ENCODE measurements at regions not wholly inside any gene's neighbourhood (a gene's known extent, or its start where the extent isn't known, plus 50 kb on each side); places are given as distances from the start of the nearest gene placed in this dataset.

DNA sequence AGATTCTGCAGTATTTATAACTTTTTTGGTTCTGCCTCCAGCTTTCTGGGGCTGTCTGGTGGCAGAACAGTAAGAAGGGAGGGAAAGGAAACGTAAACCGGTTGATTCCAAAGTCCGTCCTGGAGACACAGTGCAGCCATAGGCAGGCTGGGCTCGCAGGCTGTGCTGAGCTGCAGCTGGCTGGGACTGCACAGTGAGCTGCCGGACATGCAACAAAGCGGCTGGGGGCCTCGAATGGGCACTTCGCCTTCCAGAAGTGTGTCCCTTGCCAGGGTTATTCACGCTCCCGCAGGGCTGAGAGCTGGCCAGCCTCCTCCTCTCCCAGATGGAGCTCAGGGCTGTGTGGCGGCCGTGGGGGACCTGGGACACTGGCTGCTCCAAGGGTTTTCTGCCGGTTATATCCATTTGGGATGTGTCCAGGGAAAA lies 78.1 kb upstream of the CD93 start (continued):
- TF ChIP-seq, protein P1, sequence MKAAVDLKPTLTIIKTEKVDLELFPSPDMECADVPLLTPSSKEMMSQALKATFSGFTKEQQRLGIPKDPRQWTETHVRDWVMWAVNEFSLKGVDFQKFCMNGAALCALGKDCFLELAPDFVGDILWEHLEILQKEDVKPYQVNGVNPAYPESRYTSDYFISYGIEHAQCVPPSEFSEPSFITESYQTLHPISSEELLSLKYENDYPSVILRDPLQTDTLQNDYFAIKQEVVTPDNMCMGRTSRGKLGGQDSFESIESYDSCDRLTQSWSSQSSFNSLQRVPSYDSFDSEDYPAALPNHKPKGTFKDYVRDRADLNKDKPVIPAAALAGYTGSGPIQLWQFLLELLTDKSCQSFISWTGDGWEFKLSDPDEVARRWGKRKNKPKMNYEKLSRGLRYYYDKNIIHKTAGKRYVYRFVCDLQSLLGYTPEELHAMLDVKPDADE (IDR thresholded peaks at IDR 0.05): no peak
- TF ChIP-seq STAT1 (IDR thresholded peaks at IDR 0.05; ENCODE audit: unreplicated experiment) (no peak), JUNB (IDR thresholded peaks at IDR 0.05; ENCODE audit: unreplicated experiment) (no peak), REST (IDR thresholded peaks at IDR 0.05; ENCODE audit: unreplicated experiment) (no peak), ZNF114 (CRISPR knock-in tag; IDR thresholded peaks at IDR 0.05) (no peak)

GRCh38 chr20:23163562-23163961 lies 77.4 kb upstream of the CD93 start:
- Histone ChIP-seq H3K9me2 (ENCODE audit: insufficient read depth) (no peaks in the 10 kb centered on the region), H3F3A (replicated peaks; ENCODE audit: low read depth) (no peaks in the 10 kb centered on the region), H3K27me3 (ENCODE audit: insufficient read depth) (no peaks in the 10 kb centered on the region), H3K27ac (ENCODE audit: low read depth) (no peak overlapping the region), H3K4me1 (ENCODE audit: insufficient read depth) (peaks cover 12% of the 10 kb centered on the region), H4K20me1 (replicated peaks; ENCODE audit: insufficient read depth) (no peaks in the 10 kb centered on the region), H2AFZ (no peak overlapping the region; the same call in 1 of the 2 replicates), H3K4me3 (no peak overlapping the region), H3K79me2 (replicated peaks; ENCODE audit: insufficient read depth) (no peaks in the 10 kb centered on the region), H3K36me3 (ENCODE audit: insufficient read depth) (no peaks in the 10 kb centered on the region), H3K4me2 (no peak overlapping the region)
- DNase-seq (ENCODE audit: low spot score): no peak
- H3K4me1 Mint-ChIP-seq: peaks cover 22% of the 10 kb centered on the region
- no peak overlapping the region for H3K27ac Mint-ChIP-seq
- peaks cover 8% of the 10 kb centered on the region for H3K27me3 Mint-ChIP-seq (ENCODE audit: insufficient read depth, low read depth, poor library complexity)
- H3K36me3 Mint-ChIP-seq (ENCODE audit: low read depth): no peaks in the 10 kb centered on the region
- ATAC-seq: no peak
- no peak overlapping the region for H3K4me3 Mint-ChIP-seq
- no peaks in the 10 kb centered on the region for H3K9me3 Mint-ChIP-seq
- TF ChIP-seq POLR2AphosphoS5 (IDR thresholded peaks at IDR 0.05; ENCODE audit: low read depth) (no peak), REST (IDR thresholded peaks at IDR 0.05; ENCODE audit: unreplicated experiment) (no peak), NANOG (IDR thresholded peaks at IDR 0.05; ENCODE audit: borderline replicate concordance) (no peak), EZH2phosphoT487 (IDR thresholded peaks at IDR 0.05; ENCODE audit: unreplicated experiment) (no peak), ZNF331 (CRISPR knock-in tag; IDR thresholded peaks at IDR 0.05; ENCODE audit: low read depth) (no peak), EZH2 (IDR thresholded peaks at IDR 0.05; ENCODE audit: low read depth, unreplicated experiment) (no peak)
- TF ChIP-seq, protein P2, sequence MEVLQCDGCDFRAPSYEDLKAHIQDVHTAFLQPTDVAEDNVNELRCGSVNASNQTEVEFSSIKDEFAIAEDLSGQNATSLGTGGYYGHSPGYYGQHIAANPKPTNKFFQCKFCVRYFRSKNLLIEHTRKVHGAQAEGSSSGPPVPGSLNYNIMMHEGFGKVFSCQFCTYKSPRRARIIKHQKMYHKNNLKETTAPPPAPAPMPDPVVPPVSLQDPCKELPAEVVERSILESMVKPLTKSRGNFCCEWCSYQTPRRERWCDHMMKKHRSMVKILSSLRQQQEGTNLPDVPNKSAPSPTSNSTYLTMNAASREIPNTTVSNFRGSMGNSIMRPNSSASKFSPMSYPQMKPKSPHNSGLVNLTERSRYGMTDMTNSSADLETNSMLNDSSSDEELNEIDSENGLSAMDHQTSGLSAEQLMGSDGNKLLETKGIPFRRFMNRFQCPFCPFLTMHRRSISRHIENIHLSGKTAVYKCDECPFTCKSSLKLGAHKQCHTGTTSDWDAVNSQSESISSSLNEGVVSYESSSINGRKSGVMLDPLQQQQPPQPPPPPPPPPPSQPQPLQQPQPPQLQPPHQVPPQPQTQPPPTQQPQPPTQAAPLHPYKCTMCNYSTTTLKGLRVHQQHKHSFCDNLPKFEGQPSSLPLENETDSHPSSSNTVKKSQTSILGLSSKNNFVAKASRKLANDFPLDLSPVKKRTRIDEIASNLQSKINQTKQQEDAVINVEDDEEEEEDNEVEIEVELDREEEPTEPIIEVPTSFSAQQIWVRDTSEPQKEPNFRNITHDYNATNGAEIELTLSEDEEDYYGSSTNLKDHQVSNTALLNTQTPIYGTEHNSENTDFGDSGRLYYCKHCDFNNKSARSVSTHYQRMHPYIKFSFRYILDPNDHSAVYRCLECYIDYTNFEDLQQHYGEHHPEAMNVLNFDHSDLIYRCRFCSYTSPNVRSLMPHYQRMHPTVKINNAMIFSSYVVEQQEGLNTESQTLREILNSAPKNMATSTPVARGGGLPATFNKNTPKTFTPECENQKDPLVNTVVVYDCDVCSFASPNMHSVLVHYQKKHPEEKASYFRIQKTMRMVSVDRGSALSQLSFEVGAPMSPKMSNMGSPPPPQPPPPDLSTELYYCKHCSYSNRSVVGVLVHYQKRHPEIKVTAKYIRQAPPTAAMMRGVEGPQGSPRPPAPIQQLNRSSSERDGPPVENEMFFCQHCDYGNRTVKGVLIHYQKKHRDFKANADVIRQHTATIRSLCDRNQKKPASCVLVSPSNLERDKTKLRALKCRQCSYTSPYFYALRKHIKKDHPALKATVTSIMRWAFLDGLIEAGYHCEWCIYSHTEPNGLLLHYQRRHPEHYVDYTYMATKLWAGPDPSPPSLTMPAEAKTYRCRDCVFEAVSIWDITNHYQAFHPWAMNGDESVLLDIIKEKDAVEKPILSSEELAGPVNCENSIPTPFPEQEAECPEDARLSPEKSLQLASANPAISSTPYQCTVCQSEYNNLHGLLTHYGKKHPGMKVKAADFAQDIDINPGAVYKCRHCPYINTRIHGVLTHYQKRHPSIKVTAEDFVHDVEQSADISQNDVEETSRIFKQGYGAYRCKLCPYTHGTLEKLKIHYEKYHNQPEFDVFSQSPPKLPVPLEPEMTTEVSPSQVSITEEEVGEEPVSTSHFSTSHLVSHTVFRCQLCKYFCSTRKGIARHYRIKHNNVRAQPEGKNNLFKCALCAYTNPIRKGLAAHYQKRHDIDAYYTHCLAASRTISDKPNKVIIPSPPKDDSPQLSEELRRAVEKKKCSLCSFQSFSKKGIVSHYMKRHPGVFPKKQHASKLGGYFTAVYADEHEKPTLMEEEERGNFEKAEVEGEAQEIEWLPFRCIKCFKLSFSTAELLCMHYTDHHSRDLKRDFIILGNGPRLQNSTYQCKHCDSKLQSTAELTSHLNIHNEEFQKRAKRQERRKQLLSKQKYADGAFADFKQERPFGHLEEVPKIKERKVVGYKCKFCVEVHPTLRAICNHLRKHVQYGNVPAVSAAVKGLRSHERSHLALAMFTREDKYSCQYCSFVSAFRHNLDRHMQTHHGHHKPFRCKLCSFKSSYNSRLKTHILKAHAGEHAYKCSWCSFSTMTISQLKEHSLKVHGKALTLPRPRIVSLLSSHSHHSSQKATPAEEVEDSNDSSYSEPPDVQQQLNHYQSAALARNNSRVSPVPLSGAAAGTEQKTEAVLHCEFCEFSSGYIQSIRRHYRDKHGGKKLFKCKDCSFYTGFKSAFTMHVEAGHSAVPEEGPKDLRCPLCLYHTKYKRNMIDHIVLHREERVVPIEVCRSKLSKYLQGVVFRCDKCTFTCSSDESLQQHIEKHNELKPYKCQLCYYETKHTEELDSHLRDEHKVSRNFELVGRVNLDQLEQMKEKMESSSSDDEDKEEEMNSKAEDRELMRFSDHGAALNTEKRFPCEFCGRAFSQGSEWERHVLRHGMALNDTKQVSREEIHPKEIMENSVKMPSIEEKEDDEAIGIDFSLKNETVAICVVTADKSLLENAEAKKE (CRISPR knock-in tag; IDR thresholded peaks at IDR 0.05): no peak
